Pons (tissue), 1 donor: ENCODE measurements at regions not wholly inside any gene's neighbourhood (a gene's known extent, or its start where the extent isn't known, plus 50 kb on each side); places are given as distances from the start of the nearest gene placed in this dataset.

Experiments
- DNase-seq: peaks from one replicate; pipeline ENCODE4 v3.0.0-alpha.2; 2016; ENCODE audit warnings: low spot score

DNA sequence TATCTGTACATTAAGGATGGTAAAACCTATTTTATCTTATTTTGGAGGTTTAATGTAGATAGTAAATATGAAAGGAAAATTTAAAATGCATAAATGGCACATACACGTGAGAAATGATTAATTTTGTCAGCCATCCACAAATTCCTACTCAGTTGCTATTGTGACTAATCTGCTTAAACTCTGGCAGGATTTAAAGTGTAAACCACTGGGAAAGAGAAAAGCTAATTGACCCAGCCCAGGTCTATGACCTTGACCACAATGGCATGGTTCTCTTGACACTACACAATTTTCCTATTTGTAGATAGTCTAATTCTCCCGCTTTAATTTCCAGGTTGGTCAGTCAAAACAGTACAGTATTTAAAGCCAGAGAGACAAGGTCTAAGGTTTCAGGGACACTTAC is 459.0 kb upstream of the KLF4 start:
- DNase-seq, result no peak

DNA sequence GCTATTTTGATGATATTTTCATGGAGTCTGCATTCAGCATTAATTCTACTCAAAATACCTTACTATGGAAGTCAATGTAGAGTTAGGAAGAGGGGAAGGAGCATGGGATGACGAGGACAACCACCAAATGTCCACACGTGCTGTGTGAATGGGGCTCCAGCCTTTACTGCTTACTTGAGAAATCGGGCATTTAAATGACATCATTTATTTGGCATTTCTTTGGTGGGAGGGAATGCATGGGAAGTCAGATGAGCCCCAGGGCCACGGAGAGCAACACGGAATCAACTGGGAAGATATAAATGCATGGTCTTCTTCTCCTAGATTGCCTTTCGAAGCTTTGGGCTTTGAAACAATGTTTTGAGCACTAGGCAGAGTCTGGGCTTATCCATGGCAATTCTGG is 458.5 kb upstream of the KLF4 start:
- DNase-seq, result no peak

DNA sequence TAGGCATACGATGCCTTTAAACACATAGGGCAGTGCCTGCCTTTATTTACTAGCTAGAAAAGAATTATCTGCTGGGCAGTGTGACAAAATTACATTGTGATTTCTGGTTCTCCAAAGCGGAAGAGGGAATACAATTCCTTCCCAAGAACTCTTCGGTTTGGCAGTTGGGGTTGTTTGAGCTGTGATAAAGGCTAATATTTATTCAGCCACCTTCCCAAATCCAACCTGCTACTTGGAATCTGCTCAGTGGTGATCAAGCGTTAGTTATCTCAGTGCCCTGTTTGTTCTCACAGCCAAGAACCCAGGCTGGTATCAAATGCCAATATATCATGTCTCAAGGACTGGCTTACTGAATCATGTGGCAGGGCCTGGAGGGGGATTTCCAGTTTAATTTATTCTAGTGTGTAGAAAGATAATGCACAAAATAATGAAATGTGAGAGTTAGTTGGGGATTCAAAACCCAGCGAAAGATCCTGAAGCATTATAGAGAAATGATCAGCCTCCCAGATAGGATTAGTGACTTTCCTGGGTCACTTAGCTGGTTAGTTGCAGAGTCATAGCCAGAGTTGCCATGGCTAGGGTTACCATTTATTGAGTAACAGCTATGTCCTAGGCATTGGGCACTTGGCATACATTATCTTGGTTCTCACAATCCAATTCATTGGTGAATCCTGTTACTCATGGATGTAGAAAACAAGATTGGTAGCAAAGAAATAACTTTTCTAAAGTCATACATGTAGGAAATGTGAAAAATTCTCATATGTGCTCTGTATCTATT is 457.0 kb upstream of the KLF4 start:
- no peak for DNase-seq

DNA sequence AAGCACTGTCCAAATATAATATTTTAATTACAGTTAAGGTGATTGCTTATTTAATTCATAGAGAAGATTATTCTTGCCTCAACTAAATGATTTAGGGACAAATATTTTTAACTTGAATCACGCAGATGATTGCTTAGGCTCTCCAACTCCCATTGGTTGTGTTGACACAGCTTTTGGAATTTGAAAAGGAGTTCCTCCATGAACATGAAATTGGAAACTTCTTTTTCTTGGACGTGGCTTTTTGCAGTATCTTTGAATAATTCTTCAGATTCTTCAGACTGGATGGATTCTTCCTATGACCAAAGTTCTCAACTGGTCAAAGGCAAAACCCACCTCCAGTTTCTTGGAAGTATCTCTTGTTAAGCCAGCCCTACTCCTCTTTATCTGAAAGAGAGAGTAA is 456.4 kb upstream of the KLF4 start:
- no peak for DNase-seq

DNA sequence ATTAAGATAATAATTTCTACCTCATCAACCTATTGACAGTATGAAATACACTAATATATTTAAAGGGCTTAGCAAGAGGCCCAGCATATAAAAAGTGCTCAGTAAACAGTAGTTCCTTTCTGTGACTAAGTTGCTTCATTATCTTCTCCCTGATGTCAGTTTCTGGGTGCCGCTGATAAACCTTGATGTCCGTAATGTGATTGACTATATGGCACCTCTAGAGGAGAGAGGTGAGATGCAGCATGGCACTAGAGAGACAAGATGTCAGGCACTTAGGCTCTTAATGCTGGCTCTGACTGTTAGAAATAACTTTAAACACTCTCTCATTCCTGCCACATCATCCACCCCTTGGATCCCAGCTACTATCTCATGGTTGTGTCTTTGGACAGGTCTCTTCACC is 455.9 kb upstream of the KLF4 start:
- DNase-seq, result no peak

DNA sequence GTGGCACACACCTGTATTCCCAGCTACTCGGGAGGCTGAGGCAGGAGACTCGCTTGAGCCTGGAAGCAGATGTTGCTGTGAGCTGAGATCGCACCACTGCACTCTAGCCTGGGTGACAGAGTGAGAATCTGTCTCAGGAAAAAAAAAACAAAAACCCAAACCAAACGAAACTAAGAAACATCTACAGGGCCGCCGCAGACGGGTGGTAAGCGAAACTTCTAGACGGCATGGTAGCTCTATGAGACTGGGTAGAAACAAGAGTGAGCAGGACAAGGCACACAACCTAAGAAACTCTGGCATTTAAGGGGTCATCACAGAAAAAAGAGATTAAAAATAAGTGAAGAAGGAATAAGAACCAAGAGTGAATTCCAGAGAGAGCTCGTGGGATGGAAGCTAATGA is 454.8 kb upstream of the KLF4 start:
- no peak for DNase-seq

DNA sequence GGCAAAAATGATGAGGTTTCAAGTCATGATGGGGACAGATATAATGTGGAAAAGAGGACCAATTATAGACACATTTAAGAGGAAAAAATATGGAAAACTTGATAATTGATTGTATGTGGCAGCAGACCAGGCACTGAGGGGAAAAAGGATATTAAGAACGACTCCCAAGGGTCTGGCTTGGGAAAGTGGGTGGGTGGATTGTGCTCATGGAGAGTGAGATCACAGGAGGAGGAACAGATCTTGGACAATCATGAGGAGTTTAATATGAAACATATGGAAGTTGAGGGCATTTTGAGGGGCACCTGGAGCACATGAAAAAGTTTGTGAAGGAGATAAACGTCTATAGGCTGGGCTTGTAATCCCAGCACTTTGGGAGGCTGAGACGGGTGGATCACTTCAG is 454.3 kb upstream of the KLF4 start:
- no peak for DNase-seq

DNA sequence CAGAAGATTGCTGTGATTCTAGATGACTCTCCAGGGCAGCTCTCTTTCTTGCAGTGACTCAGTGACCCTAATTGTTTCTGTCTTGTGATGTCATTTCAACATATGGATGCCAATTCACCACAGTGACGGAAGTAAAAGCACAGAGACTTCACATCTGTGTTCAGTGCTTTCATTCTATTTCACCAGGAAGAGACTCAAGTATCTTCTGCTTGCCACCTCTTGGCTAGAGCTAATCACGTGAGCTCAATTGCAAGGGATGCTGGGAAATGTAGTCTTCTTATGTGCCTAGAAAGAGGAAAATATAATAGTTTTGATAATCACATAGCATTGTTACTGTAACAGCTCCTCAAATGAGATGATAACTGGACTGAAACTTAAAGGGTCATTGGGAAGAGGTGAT is 453.3 kb upstream of the KLF4 start:
- no peak for DNase-seq

DNA sequence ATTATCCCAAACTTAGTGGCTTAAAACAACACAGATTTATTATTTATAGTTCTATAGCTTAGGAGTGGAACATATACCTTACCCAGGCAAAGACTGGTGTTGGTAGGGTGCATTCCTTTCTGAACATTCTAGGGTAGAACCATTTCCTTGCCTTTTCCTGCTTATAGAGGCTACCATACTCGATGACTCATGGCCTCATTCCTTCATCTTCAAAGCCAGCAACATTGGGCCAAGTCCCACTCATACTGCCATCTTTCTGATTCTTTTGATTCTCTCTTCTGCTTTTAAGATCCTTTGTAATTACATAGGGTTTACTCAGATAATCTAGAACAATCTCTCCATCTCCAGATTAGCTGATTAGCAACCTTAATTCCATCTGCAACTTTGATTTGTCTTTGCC is 452.7 kb upstream of the KLF4 start:
- DNase-seq, result no peak

DNA sequence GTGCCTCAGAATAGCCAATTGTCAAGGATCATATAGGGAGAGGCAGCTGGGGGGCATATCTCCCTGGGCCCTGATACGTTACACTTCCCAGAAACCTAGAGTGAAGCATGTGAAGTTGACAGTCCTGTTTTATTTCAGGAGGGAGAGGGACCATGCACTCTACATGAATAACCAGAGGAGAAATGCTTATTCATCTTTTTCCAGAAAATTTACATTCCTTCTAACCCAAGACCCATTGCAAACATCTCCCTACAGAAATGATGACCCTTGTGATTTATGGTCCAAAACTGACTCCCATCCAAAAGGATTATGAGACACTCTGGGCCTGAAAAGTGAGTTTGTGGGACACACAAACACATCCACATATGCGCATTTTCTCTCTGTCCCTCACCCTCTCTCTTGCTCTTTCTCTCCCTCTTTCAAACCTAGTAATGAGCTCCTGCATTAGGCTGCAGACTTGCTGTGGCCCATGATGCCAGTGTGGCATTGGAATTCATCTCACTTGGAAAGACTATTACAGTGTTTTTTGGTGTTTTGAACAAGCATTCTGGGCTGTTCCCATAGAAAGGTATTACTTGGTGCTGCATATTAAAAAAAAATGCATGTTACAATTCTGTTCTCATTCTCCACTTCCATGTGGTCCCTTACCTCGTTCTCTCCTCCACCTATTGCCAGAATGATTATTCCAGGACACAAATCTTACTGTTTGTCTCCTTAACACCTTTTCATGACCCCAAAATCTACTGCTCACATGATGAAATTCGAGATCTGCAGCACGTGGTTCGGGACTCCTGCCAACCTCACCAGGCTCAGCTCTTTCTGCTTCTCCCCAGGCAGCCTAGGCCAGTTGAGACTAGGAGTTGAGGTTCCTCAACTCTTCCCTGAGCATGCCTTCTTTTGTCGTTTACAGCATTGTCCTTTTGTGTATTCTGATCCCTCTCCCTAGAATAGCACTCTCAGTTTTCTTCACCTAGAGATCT is 451.3 kb upstream of the KLF4 start:
- no peak for DNase-seq

DNA sequence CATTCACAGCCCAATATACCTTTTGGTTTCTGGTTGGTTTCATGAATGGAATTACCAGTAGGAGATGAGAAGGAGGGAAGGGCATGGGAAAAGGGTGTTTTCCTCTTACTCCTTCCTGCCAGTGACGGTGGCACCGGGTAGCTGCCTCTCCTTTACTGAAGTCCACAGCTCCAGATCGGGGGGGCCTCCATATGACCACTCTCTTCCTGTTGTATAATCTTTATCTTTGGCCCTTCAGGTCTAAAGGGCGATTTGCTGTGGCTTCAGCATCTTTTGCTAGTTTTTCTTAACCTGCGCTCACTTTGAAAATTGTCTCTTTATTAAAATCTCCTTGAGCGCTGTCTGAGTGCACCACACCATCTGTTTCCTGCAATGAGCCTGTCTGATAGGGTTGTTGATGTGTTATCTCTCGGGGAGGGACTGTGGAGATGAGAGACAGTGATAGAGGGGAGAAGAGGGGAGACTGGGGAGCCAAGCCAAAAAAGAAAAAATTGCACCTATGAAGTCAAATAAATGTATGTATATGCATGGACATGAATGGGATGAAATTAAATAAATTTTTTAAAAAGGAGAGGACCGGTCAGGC is 449.3 kb upstream of the KLF4 start:
- no peak for DNase-seq

DNA sequence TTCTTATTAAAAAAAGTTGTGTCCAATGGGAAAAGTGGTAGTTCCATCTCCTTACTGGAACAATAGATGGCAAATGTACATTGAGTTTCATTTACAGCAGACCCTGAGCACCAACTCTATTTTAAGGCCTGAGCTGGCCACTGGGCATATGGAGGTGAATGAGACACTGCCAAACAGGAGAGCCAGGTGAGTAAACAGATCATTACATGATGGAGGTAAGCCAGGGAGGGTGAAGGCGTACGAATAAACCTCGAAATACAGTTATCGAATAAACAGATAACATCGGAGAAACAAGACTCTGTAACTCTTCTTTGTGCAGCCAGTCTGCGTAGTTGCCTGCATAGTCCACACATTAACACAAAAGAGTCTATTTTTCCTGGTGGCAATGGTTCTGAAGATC is 446.4 kb upstream of the KLF4 start:
- no peak for DNase-seq

DNA sequence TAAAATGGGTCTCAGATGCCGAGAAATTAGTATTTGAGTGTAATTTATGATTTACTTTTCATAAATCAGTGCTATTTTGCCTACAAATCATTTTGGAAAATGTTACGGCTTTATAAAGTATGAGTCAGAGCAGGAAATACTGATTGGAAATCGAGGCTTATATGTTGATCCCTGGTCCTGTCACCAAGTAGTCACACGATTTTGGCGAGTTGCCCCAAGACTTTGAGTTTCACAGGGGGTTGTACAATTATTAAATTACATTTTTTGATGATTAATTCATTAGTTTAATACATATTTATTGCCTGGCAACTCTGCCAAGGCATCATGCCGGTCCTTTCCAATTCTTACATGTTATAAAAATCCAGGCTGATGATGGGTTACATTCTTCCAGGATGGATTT is 443.9 kb upstream of the KLF4 start:
- no peak for DNase-seq

DNA sequence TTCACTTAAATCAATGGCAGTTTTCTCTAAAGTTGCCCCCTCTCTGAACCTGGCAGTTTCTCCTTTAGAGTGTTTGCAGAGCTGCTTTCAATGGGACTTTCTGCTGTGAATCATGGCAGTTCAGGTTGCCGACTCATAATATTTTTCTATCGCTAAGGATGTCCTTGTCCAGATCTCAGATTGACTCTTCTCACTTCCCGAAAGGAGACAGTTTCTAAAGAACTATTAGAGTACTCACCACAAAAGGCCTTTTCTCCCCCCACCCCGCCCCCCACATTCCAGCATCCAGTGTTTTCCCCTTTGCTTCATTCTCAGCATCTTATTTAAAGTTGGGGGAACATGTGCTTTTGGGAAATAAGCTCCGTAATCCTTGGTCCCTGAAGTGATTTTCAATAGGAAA is 443.5 kb upstream of the KLF4 start:
- DNase-seq, result no peak

DNA sequence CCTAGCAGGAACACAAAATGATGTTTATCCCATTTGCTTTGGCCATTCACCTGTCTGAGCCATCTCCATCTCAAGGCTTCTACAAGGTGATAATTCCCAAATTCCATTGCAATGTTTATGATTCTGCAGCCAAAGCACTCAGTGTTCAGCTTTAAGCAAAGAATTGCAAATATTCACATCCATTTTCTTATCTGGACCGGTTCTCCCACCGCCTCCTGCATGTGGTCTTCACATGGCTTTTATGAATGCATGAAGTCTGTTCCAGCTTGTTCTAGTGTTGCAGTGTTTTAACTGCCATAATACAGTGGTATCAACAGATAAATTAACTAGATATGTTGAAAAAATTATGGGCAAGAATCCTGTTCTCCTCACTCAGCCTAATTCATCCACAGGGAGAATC is 443.0 kb upstream of the KLF4 start:
- DNase-seq, result no peak

DNA sequence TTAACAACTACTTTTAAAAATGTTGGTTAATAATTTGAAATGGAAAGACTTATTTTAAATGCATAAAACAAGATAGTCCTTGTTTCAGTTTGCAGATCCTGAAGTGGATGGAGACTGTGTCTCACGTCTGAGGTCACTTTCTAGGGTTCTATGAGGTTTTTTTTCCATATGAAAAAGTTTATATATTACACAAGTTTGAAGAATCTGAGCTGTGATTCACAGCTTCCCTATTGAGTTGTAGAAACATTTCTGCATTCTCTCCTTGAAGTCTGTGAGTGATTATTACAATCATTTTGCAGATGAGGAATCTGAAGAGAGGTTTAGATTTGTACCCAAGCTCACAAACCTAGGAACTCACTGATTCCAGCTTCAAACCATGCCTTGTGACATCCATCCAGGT is 442.5 kb upstream of the KLF4 start:
- DNase-seq, result no peak

DNA sequence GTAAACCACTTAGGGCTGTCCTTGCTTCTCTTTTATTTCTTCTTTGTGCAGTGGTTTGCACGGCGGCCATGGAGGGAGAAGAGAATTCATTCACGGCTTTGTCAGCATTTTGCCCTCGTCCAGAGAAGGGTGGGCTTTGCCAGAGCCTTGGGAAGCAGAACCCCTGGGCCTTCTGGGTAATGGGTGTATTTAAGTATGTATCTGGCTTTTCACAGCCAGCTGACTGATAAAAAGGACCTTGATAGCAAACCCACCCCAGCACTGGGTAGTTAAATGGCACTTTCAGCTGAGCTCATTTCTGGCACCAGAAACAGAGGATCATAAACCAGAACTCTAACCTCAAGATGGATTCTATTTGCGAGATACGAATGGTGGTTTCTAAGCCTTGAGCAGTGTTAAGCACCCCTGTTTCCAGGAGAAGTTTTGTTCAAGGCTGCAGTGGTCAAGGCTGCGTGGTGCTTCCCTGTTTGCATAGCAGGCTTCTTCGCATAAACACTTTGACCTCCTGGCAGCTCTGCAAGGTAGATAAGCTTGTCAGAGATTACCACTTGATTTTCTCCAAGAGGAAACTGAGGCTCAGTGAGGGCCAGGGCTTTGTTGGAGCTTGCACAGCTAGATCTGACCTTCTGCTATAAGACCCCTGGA is 441.6 kb upstream of the KLF4 start:
- DNase-seq, result no peak

DNA sequence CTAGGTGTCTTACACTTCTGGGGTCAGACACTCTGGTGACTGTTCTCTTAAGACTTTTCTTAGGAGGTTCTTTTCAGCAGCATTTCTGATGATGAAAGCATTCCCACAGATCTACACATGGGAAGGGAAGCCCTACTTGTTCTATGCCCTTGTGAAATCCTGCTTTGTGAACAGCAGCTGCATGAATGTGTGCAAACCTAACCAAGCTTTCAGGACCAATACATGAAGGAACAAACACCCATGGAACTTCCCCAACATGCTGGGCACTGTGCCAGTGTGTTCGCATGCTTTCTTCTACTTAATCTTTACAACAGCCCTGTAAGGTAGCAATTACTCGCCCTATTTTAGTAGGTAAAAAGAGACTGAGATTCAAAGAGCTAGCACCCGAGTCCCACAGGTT is 439.9 kb upstream of the KLF4 start:
- peak; percentile 58 for DNase-seq

DNA sequence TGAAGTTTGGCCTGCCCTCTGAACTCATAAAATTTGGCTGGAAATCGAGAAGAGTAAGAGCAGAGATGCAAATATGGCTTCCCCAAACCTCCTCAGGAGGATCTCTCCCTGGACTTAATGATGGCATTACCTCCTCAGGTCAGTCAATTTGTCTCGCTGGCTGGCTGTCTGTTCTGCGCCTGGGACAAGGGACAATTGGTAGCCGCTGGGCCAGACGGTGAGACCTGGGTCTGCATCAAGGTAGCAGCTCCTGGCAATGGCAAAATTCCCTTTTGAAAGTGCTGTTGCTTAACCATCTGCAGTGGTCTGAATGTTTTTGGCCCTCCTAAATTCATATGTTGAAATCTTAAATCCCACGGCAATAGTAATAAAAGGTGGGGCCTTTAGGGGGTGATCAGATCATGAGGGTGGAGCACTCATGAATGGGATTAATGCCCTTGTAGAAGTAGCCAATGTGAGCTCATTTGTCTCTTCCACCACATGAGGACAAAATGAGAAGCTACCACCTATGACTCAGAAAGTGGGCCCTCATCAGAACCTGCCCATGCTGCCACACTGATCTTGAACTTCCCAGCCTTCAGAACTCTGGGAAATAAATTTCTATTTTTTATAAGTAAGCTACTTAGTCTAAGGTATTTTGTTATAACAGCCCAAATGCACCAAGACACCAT is 439.3 kb upstream of the KLF4 start:
- DNase-seq, result no peak

DNA sequence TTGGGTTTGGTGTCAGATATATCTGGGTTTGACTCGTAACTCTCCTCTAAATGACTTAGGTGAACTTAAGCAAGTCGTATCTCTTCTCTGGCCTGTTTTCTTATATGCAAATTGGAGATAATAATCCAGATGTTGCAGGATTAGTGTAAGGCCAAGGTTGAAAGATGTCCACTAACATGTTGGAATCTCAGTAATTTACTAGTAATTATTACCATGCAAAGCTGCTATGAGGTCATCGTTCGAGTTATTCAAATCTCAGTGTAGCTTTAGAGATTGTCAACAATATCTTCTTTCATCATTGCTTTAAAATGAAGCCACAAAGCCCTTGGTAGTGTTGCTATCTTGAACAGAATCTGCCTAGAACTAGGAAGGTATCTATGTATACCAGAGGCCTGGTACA is 437.7 kb upstream of the KLF4 start:
- no peak for DNase-seq

DNA sequence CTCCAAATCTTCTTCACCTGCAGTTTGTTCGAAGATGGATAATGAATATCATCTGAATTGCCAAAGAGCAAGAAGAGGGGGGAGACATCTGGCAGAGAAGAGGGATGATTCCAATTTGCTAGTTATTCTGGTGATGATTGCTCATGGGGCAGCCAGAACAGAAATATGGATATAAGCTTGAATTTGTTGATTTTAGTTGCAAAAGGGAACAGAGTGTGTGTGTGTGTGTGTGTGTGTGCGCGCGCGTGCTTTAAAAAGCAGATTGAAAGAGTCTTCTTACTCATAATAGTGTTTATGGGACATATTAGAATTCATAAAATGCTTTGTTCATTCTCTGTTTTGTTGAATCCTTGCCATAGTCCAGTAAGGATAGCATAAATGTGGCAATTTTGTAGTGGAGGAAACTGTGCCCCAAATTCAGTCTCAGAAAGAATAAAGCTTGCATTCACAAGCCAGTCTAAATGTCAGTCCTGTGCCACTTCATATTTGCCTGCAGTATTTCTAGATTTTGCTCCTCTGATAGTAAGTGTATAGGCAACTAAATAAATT is 436.3 kb upstream of the KLF4 start:
- DNase-seq, result no peak

DNA sequence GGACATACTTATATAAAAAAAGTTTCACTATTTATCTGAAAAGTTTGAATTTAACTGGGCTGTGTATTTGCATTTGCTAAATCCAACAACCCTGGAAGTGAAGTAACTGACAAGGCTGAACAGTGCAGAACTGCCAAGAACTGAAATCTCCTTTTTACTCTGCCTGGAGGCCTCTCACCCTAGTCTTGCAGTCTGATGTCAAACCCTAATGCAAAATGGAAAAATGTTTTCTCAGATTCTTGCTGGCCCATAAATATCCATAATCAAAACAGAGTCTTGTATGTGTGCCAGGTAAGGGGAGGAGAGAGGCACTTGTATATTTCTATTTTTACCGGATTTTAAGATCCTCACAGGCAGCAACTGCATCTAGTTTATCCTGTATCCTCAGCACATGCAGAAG is 432.7 kb upstream of the KLF4 start:
- no peak for DNase-seq
